Activated naive CD4-positive, alpha-beta T cell treated with anti-CD3 and anti-CD28 coated beads, Interleukin-2, amount 10 ng/mL, durations not matched to agents 7 days and 5 days (primary cell): ENCODE measurements at regions not wholly inside any gene's neighbourhood (a gene's known extent, or its start where the extent isn't known, plus 50 kb on each side); places are given as distances from the start of the nearest gene placed in this dataset.
"Not testable (repeated sequence)": the region's sequence is repeated elsewhere in the genome, so short reads cannot be mapped to it uniquely, and the experiment has no call there.

Experiments used
- CTCF ChIA-PET: fragments of 350-600 bp; sonication (Branson Sonifier 250); formaldehyde crosslinking; loops from one replicate; lab custom pipeline; 2021; ENCODE audit warnings: antibody characterized with exemption; lab: Charles Lee
- DNase-seq: peaks from one replicate; pipeline ENCODE4 v3.0.0-alpha.2; 2020
- H3K27ac Mint-ChIP-seq: one replicate; pipeline ENCODE4 v1.8.0; 2021; ENCODE audit warnings: mild to moderate bottlenecking, moderate library complexity, mixed read lengths
- H3K27me3 Mint-ChIP-seq: one replicate; pipeline ENCODE4 v1.8.0; 2021; ENCODE audit warnings: mild to moderate bottlenecking, mixed read lengths
- H3K36me3 Mint-ChIP-seq: one replicate; pipeline ENCODE4 v1.8.0; 2021; ENCODE audit warnings: mixed read lengths
- H3K4me1 Mint-ChIP-seq: one replicate; pipeline ENCODE4 v1.8.0; 2021; ENCODE audit warnings: mixed read lengths
- H3K4me3 Mint-ChIP-seq: one replicate; pipeline ENCODE4 v1.8.0; 2021; ENCODE audit warnings: mild to moderate bottlenecking, moderate library complexity, mixed read lengths
- H3K9me3 Mint-ChIP-seq: one replicate; pipeline ENCODE4 v1.8.0; 2021; ENCODE audit warnings: mixed read lengths

DNA sequence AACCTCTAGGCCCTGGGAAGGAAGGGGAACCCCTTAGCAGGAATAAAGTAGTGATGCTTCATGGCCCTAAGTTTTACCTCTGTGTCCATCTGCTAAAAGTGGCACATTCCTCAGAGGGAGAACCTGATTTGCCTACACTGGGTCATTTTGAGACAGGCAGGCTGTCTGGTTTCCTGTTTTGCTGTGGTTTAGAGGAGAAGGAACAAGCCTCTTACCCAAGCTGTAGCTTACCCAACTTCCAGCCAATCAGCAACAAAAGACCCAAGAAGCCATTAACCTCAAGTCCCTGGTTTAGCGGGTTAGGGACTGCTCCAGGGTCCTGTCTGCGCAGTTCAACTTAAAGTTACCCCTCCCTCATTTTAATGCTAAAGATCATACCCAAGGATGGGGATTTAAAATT lies 411.0 kb downstream of the MAT2B start:
- H3K27ac Mint-ChIP-seq, result no peak overlapping the region
- no peaks in the 10 kb centered on the region for H3K27me3 Mint-ChIP-seq
- no peaks in the 10 kb centered on the region for H3K4me1 Mint-ChIP-seq
- DNase-seq, result no peak
- H3K4me3 Mint-ChIP-seq, result no peak overlapping the region
- H3K9me3 Mint-ChIP-seq, result peaks cover 12% of the 10 kb centered on the region
- H3K36me3 Mint-ChIP-seq, result no peaks in the 10 kb centered on the region
- CTCF ChIA-PET, result no interaction called here

- Mint-ChIP-seq H3K9me3 (peaks cover 12% of the 10 kb centered on the region), H3K4me3 (no peak overlapping the region), H3K36me3 (no peaks in the 10 kb centered on the region), H3K27ac (no peak overlapping the region), H3K4me1 (no peaks in the 10 kb centered on the region), H3K27me3 (no peaks in the 10 kb centered on the region)
- no peak for DNase-seq
- CTCF ChIA-PET, result no interaction called here
Observed at GRCh38 chr5:163916861-163917260, 411.4 kb downstream of the MAT2B start.

GRCh38 chr5:163917747-163918146 lies 412.3 kb downstream of the MAT2B start:
- H3K27me3 Mint-ChIP-seq, result no peaks in the 10 kb centered on the region
- DNase-seq, result no peak
- H3K36me3 Mint-ChIP-seq, result no peaks in the 10 kb centered on the region
- H3K9me3 Mint-ChIP-seq, result peaks cover 12% of the 10 kb centered on the region
- H3K27ac Mint-ChIP-seq, result no peak overlapping the region
- CTCF ChIA-PET, result no interaction called here
- H3K4me1 Mint-ChIP-seq, result no peaks in the 10 kb centered on the region
- H3K4me3 Mint-ChIP-seq, result no peak overlapping the region

- H3K27ac Mint-ChIP-seq, DNase-seq, H3K4me3 Mint-ChIP-seq, H3K36me3 Mint-ChIP-seq, H3K4me1 Mint-ChIP-seq, CTCF ChIA-PET, H3K27me3 Mint-ChIP-seq: not testable (repeated sequence)
- peaks cover 10% of the 10 kb centered on the region for H3K9me3 Mint-ChIP-seq
Observed at GRCh38 chr5:163934990-163935389, 429.6 kb downstream of the MAT2B start.

DNA sequence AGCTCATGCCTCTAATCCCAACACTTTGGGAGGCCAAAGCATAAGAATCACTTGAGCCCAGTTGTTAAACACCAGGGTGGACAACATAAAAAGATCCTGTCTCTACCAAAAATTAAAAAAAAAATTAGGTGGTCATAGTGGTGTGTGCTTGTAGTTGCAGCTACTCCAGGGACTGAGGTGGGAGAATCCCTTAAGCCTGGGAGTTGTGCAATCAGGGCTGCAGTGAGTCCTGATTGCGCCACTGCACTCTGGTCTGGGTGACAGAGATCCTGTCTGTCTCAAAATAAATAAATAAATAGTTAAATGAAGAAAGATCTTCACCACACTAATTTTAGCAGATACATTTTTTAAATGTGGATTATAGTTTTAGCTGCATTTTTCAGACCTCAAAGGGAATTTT lies 433.2 kb downstream of the MAT2B start:
- Mint-ChIP-seq H3K9me3 (peaks cover 7% of the 10 kb centered on the region), H3K27me3 (no peaks in the 10 kb centered on the region), H3K4me1 (no peaks in the 10 kb centered on the region), H3K4me3 (no peak overlapping the region), H3K27ac (no peak overlapping the region), H3K36me3 (no peaks in the 10 kb centered on the region)
- DNase-seq, result no peak
- CTCF ChIA-PET, result no interaction called here

DNA sequence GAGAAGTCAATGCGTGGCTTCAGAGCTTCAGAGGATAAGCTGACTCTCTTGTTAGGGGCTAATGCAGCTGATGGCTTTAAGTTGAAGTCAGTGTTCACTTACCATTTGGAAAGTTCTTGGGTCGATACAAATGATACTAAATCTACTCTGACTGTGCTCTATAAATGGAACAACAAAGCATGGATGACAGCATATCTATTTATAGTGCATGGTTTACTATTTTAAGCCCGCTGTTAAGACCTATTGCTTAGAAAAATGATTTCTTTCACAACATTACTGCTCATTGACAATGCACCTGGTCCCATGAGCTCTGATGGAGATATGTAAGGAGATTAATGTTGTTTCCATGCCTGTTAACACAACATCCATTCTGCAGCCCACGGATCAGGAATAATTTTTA lies 435.7 kb downstream of the MAT2B start:
- H3K27ac Mint-ChIP-seq, result no peak overlapping the region
- no peak for DNase-seq
- H3K27me3 Mint-ChIP-seq, result no peaks in the 10 kb centered on the region
- H3K4me1 Mint-ChIP-seq, result no peaks in the 10 kb centered on the region
- peaks cover 2% of the 10 kb centered on the region for H3K9me3 Mint-ChIP-seq
- no peaks in the 10 kb centered on the region for H3K36me3 Mint-ChIP-seq
- CTCF ChIA-PET, result no interaction called here
- no peak overlapping the region for H3K4me3 Mint-ChIP-seq

GRCh38 chr5:163943546-163943945 lies 438.1 kb downstream of the MAT2B start:
- DNase-seq, result no peak
- H3K27ac Mint-ChIP-seq, result no peak overlapping the region
- no peak overlapping the region for H3K4me3 Mint-ChIP-seq
- no peaks in the 10 kb centered on the region for H3K27me3 Mint-ChIP-seq
- no peaks in the 10 kb centered on the region for H3K36me3 Mint-ChIP-seq
- H3K4me1 Mint-ChIP-seq, result no peaks in the 10 kb centered on the region
- CTCF ChIA-PET, result no interaction called here
- peaks cover 5% of the 10 kb centered on the region for H3K9me3 Mint-ChIP-seq

- DNase-seq, result no peak
- H3K27me3 Mint-ChIP-seq, result no peaks in the 10 kb centered on the region
- H3K4me1 Mint-ChIP-seq, result no peaks in the 10 kb centered on the region
- CTCF ChIA-PET, result no interaction called here
- H3K4me3 Mint-ChIP-seq, result no peak overlapping the region
- H3K36me3 Mint-ChIP-seq, result no peaks in the 10 kb centered on the region
- H3K27ac Mint-ChIP-seq, result no peak overlapping the region
- H3K9me3 Mint-ChIP-seq, result peaks cover 10% of the 10 kb centered on the region
Observed at GRCh38 chr5:163944738-163945137, 439.3 kb downstream of the MAT2B start.

DNA sequence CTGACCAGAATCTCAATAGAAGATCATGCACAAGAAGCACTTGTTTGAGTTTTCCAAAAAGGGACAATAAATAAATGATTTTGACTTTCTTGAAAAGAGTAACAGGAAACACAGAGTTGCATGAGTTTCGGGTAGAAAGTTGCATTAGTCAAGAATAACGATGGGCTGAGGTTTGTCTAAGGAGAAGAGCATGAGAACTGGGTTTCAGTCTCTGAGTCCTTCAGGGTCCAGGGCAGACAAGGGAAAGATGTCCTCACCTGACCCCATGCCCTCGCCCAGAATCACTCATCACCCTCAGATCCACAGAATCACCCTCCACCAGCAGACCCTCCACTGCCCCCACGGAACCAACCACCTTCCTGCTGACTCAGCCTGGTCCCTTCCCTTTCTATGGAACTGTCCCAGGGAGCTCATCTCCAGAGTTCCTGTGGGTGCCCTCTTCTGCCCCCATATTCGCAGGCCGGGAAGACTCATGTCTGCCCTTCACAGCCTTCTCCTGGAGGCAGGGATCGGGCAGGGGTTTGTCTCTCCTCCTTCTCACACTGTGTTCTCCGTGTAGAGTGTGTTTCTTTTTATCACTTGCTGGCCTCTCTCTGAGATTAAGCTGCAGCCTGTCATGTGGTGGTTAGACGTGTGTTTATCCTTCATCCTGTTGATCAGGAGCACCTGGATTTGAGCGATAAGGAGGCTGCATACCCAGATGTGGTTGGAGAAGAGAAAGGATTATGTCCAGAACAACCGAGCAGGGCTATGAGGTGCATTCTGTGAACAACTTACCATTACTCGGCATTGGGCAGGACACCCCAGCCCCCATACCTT lies 442.6 kb downstream of the MAT2B start:
- Mint-ChIP-seq H3K36me3 (no peaks in the 10 kb centered on the region), H3K9me3 (peaks cover 10% of the 10 kb centered on the region), H3K27me3 (no peaks in the 10 kb centered on the region), H3K4me3 (no peak overlapping the region), H3K27ac (no peak overlapping the region), H3K4me1 (no peaks in the 10 kb centered on the region)
- no peak for DNase-seq
- CTCF ChIA-PET, result no interaction called here

- H3K27ac Mint-ChIP-seq, result no peak overlapping the region
- no peaks in the 10 kb centered on the region for H3K4me1 Mint-ChIP-seq
- no peaks in the 10 kb centered on the region for H3K27me3 Mint-ChIP-seq
- DNase-seq, result no peak
- no peak overlapping the region for H3K4me3 Mint-ChIP-seq
- H3K9me3 Mint-ChIP-seq, result peaks cover 10% of the 10 kb centered on the region
- CTCF ChIA-PET, result no interaction called here
- no peaks in the 10 kb centered on the region for H3K36me3 Mint-ChIP-seq
Observed at GRCh38 chr5:163950248-163950647, 444.8 kb downstream of the MAT2B start.

DNA sequence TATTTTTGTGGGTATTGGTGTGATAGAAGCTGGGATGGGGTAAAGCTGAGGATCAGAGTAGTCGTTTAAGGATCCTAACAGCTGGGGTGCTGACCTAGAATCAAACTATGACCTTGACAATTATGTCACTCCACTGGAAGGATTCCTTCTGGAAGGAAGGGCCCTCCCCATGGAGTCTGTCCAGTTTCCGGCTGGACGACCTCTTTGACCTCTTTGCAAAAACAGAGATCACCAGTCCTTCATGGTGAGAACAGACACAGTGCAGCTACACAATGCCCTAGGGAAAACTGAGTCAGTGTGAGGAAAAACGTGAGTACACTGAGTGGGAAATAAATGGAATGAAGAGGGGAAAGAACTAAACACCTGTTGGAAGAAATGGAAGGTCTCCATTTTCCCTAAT lies 445.6 kb downstream of the MAT2B start:
- Mint-ChIP-seq H3K36me3 (no peaks in the 10 kb centered on the region), H3K9me3 (peaks cover 10% of the 10 kb centered on the region), H3K4me1 (no peaks in the 10 kb centered on the region), H3K4me3 (no peak overlapping the region), H3K27ac (no peak overlapping the region), H3K27me3 (no peaks in the 10 kb centered on the region)
- DNase-seq, result no peak
- CTCF ChIA-PET, result interaction anchor here (0.5 kb wide), 1 partner anchor 103 kb away, joined by 3 read pairs; no protein-coding TSS in a partner anchor

- no peak overlapping the region for H3K4me3 Mint-ChIP-seq
- H3K36me3 Mint-ChIP-seq, result no peaks in the 10 kb centered on the region
- DNase-seq, result no peak
- no peaks in the 10 kb centered on the region for H3K27me3 Mint-ChIP-seq
- H3K27ac Mint-ChIP-seq, result no peak overlapping the region
- no peaks in the 10 kb centered on the region for H3K4me1 Mint-ChIP-seq
- CTCF ChIA-PET, result no interaction called here
- H3K9me3 Mint-ChIP-seq, result peaks cover 3% of the 10 kb centered on the region
Observed at GRCh38 chr5:163953901-163954300, 448.5 kb downstream of the MAT2B start.

DNA sequence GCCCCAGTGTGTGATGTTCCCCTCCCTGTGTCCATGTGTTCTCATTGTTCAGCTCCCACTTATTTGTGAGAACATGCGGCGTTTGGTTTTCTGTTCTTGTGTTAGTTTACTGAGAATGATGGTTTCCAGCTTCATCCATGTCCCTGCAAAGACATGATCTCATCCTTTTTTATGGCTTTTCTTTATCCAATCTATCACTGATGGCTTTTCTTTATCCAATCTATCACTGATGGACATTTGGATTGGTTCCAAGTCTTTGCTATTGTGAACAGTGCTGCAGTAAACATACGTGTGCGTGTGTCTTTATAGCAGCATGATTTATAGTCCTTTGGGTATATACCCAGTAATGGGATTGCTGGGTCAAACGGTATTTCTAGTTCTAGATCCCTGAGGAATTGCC lies 455.8 kb downstream of the MAT2B start:
- H3K36me3 Mint-ChIP-seq, H3K4me3 Mint-ChIP-seq, DNase-seq, H3K27me3 Mint-ChIP-seq, H3K4me1 Mint-ChIP-seq, CTCF ChIA-PET, H3K9me3 Mint-ChIP-seq, H3K27ac Mint-ChIP-seq: not testable (repeated sequence)

DNA sequence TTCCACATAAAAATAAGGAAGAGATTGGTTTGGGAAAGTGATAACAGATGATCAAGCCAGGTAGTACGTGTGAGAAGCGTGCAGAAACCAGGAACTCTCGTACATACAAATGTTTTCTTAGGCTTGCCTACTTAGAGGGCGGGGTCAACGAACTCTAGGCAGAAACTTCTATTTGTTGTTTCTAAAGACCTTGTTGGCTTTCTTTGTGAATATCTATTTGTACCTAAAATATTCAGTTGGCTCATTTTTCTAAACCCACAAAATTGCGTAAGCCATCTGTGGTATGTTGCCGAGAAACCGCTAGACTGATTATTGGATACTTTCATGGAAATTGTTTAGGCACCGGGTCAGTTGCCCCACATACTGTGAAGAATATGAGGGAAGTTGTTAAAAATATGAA lies 458.5 kb downstream of the MAT2B start:
- Mint-ChIP-seq H3K36me3 (no peaks in the 10 kb centered on the region), H3K4me1 (no peaks in the 10 kb centered on the region), H3K27ac (no peak overlapping the region), H3K4me3 (no peak overlapping the region), H3K9me3 (no peaks in the 10 kb centered on the region), H3K27me3 (no peaks in the 10 kb centered on the region)
- CTCF ChIA-PET, result no interaction called here
- no peak for DNase-seq

- no peak for DNase-seq
- H3K36me3 Mint-ChIP-seq, result no peaks in the 10 kb centered on the region
- H3K9me3 Mint-ChIP-seq, result no peaks in the 10 kb centered on the region
- H3K27ac Mint-ChIP-seq, result no peak overlapping the region
- H3K4me3 Mint-ChIP-seq, result no peak overlapping the region
- H3K27me3 Mint-ChIP-seq, result no peaks in the 10 kb centered on the region
- CTCF ChIA-PET, result no interaction called here
- no peaks in the 10 kb centered on the region for H3K4me1 Mint-ChIP-seq
Observed at GRCh38 chr5:163964671-163965070, 459.3 kb downstream of the MAT2B start.
